DND-41 (cell line): ENCODE measurements at regions not wholly inside any gene's neighbourhood (a gene's known extent, or its start where the extent isn't known, plus 50 kb on each side); places are given as distances from the start of the nearest gene placed in this dataset.

Experiments
- ATAC-seq: fragments of 200-7000 bp; cut with Tn5 transposase; 3 replicates; pipeline ENCODE4 v1.9.1; 2021; ENCODE audit warnings: low read depth; ENCODE audit not compliant: insufficient read depth
- DNase-seq: peaks from one replicate; pipeline ENCODE4 v3.0.0-alpha.2; 2020
- H2AFZ ChIP-seq: 2 replicates; pipeline ENCODE4 v1.6.0; 2012; ENCODE audit warnings: low read depth, low read length
- H3K27ac ChIP-seq: 2 replicates; pipeline ENCODE4 v1.5.1; 2012; ENCODE audit warnings: low read length, inconsistent platforms
- H3K27me3 ChIP-seq: fragments of 200-600 bp; sonication (generic); 2 replicates; pipeline ENCODE4 v1.6.0; 2012; ENCODE audit warnings: low read length, mild to moderate bottlenecking, inconsistent platforms; ENCODE audit not compliant: insufficient read depth, poor library complexity
- H3K36me3 ChIP-seq: 2 replicates; pipeline ENCODE4 v1.5.1; 2012; ENCODE audit warnings: low read length, inconsistent platforms; ENCODE audit not compliant: insufficient read depth
- H3K4me1 ChIP-seq: 2 replicates; pipeline ENCODE4 v1.5.1; 2012; ENCODE audit warnings: mild to moderate bottlenecking, low read length; ENCODE audit not compliant: insufficient read depth
- H3K4me2 ChIP-seq: 2 replicates; pipeline ENCODE4 v1.6.0; 2012; ENCODE audit warnings: mild to moderate bottlenecking, moderate library complexity, low read length, inconsistent platforms; ENCODE audit not compliant: insufficient read depth
- H3K4me3 ChIP-seq, 2 experiments: fragments of 200-600 bp in 1 of 2; shearing (Covaris generic) in 1 of 2; 2 replicates each; pipeline ENCODE4 v1.5.1; 2012 to 2016; ENCODE audit warnings: inconsistent platforms in 2 of 2, low read length in 2 of 2, mild to moderate bottlenecking in 2 of 2, low read depth in 1 of 2, moderate library complexity in 1 of 2
- H3K79me2 ChIP-seq: 2 replicates; pipeline ENCODE4 v1.6.0; 2012; ENCODE audit warnings: low read length, inconsistent platforms; ENCODE audit not compliant: insufficient read depth
- H3K9ac ChIP-seq: 2 replicates; pipeline ENCODE4 v1.6.0; 2012; ENCODE audit warnings: low read depth, mild to moderate bottlenecking, inconsistent platforms, low read length, moderate library complexity
- H3K9me3 ChIP-seq: 2 replicates; pipeline ENCODE4 v1.5.1; 2012; ENCODE audit warnings: low read length, moderate library complexity, mild to moderate bottlenecking, inconsistent platforms; ENCODE audit not compliant: insufficient read depth, severe bottlenecking
- H4K20me1 ChIP-seq: 2 replicates; pipeline ENCODE4 v1.6.0; 2012; ENCODE audit warnings: low read length; ENCODE audit not compliant: insufficient read depth
- CTCF ChIP-seq: IDR thresholded peaks from 2 replicates; pipeline ENCODE4 v1.5.1; 2012; ENCODE audit warnings: borderline replicate concordance, low read length, moderate library complexity, mild to moderate bottlenecking; ENCODE audit not compliant: poor library complexity, severe bottlenecking; ENCODE audit errors: extremely low read depth
- EZH2 ChIP-seq: IDR thresholded peaks from 3 replicates; pipeline ENCODE4 v1.6.1; 2012; ENCODE audit warnings: borderline replicate concordance, low read depth, mild to moderate bottlenecking, moderate library complexity, low read length, inconsistent platforms; ENCODE audit not compliant: severe bottlenecking

GRCh38 chr2:18232731-18233438 is 327.6 kb downstream of the RDH14 start:
- Histone ChIP-seq H3K27me3 (no peaks in the 10 kb centered on the region), H3K27ac (no peak overlapping the region), H2AFZ (no peak overlapping the region), H3K4me2 (no peak overlapping the region), H3K36me3 (no peaks in the 10 kb centered on the region), H3K4me1 (no peaks in the 10 kb centered on the region), H3K79me2 (no peaks in the 10 kb centered on the region), H3K9ac (no peak overlapping the region), H3K9me3 (no peaks in the 10 kb centered on the region), H3K4me3 (no peak overlapping the region), H4K20me1 (no peaks in the 10 kb centered on the region)
- ATAC-seq (no peak), DNase-seq (no peak)
- TF ChIP-seq CTCF (no peak), EZH2 (no peak)

- ATAC-seq (no peak), DNase-seq (no peak)
- H3K4me3 ChIP-seq, result no peak overlapping the region
- no peaks in the 10 kb centered on the region for H3K9me3 ChIP-seq
- H4K20me1 ChIP-seq, result no peaks in the 10 kb centered on the region
- no peaks in the 10 kb centered on the region for H3K79me2 ChIP-seq
- H2AFZ ChIP-seq, result no peak overlapping the region
- no peaks in the 10 kb centered on the region for H3K27me3 ChIP-seq
- TF ChIP-seq CTCF, result no peak
- no peak for TF ChIP-seq EZH2
- H3K27ac ChIP-seq, result no peak overlapping the region
- no peak overlapping the region for H3K4me2 ChIP-seq
- no peaks in the 10 kb centered on the region for H3K4me1 ChIP-seq
- H3K9ac ChIP-seq, result no peak overlapping the region
- H3K36me3 ChIP-seq, result no peaks in the 10 kb centered on the region
These were observed 329.8 kb downstream of the RDH14 start for GRCh38 chr2:18230668-18231067.

GRCh38 chr2:18219676-18220075 is 340.8 kb downstream of the RDH14 start:
- no peak for ATAC-seq
- Histone ChIP-seq H3K9ac (no peak overlapping the region), H3K27ac (no peak overlapping the region), H3K4me2 (no peak overlapping the region), H2AFZ (no peak overlapping the region), H3K9me3 (no peaks in the 10 kb centered on the region), H3K27me3 (peaks cover 3% of the 10 kb centered on the region), H3K4me1 (no peaks in the 10 kb centered on the region), H3K79me2 (no peaks in the 10 kb centered on the region), H4K20me1 (no peaks in the 10 kb centered on the region), H3K36me3 (no peaks in the 10 kb centered on the region), H3K4me3 (no peak overlapping the region)
- TF ChIP-seq EZH2, result no peak
- no peak for TF ChIP-seq CTCF
- DNase-seq, result no peak
